HFFc6 (cell line): ENCODE measurements at regions not wholly inside any gene's neighbourhood (a gene's known extent, or its start where the extent isn't known, plus 50 kb on each side); places are given as distances from the start of the nearest gene placed in this dataset.
"Not testable (repeated sequence)": the region's sequence is repeated elsewhere in the genome, so short reads cannot be mapped to it uniquely, and the experiment has no call there.

Experiments used
- DNase-seq: peaks from one replicate; pipeline ENCODE4 v3.0.0-alpha.2; 2018
- H3K27ac Mint-ChIP-seq: 2 replicates; pipeline ENCODE4 v1.8.0; 2020; ENCODE audit warnings: mild to moderate bottlenecking, mixed read lengths
- H3K27me3 Mint-ChIP-seq: 2 replicates; pipeline ENCODE4 v1.8.0; 2021; ENCODE audit warnings: mild to moderate bottlenecking, moderate library complexity, mixed read lengths; ENCODE audit not compliant: insufficient read depth
- H3K36me3 Mint-ChIP-seq: 2 replicates; pipeline ENCODE4 v1.8.0; 2021; ENCODE audit warnings: low read depth, mixed read lengths
- H3K4me1 Mint-ChIP-seq: 2 replicates; pipeline ENCODE4 v1.8.0; 2020; ENCODE audit warnings: low read depth, mixed read lengths
- H3K4me3 Mint-ChIP-seq: 2 replicates; pipeline ENCODE4 v1.8.0; 2020; ENCODE audit warnings: mild to moderate bottlenecking, moderate library complexity, mixed read lengths
- H3K9me3 Mint-ChIP-seq: 2 replicates; pipeline ENCODE4 v1.8.0; 2020; ENCODE audit warnings: mild to moderate bottlenecking, mixed read lengths
- CTCF ChIP-seq: fragments of 200-600 bp; sonication (generic); IDR thresholded peaks from 2 replicates; pipeline ENCODE4 v1.5.0; 2021; ENCODE audit warnings: antibody characterized with exemption, mild to moderate bottlenecking

- H3K9me3 Mint-ChIP-seq, result peaks cover 38% of the 10 kb centered on the region
- no peak overlapping the region for H3K4me3 Mint-ChIP-seq
- no peaks in the 10 kb centered on the region for H3K4me1 Mint-ChIP-seq
- TF ChIP-seq CTCF, result no peak
- H3K27me3 Mint-ChIP-seq, result no peaks in the 10 kb centered on the region; the same call in 1 of the 2 replicates
- DNase-seq, result no peak
- no peaks in the 10 kb centered on the region for H3K36me3 Mint-ChIP-seq
- no peak overlapping the region for H3K27ac Mint-ChIP-seq
Observed at GRCh38 chr2:147150241-147150635, 694.6 kb upstream of the ACVR2A start.

- Mint-ChIP-seq H3K27ac (no peak overlapping the region), H3K36me3 (no peaks in the 10 kb centered on the region), H3K4me1 (no peaks in the 10 kb centered on the region), H3K4me3 (no peak overlapping the region), H3K9me3 (peaks cover 38% of the 10 kb centered on the region), H3K27me3 (no peaks in the 10 kb centered on the region; the same call in 1 of the 2 replicates)
- TF ChIP-seq CTCF, result no peak
- no peak for DNase-seq
Observed at GRCh38 chr2:147149575-147150240, 695.1 kb upstream of the ACVR2A start.

- Mint-ChIP-seq H3K4me1 (no peaks in the 10 kb centered on the region), H3K36me3 (no peaks in the 10 kb centered on the region), H3K27me3 (no peaks in the 10 kb centered on the region; the same call in 1 of the 2 replicates), H3K27ac (no peak overlapping the region), H3K4me3 (no peak overlapping the region), H3K9me3 (peaks cover 30% of the 10 kb centered on the region)
- TF ChIP-seq CTCF, result no peak
- no peak for DNase-seq
Observed at GRCh38 chr2:147147802-147148201, 697.0 kb upstream of the ACVR2A start.

- H3K4me3 Mint-ChIP-seq, result no peak overlapping the region
- peaks cover 3% of the 10 kb centered on the region; the same call in 1 of the 2 replicates for H3K27me3 Mint-ChIP-seq
- peaks cover 17% of the 10 kb centered on the region for H3K9me3 Mint-ChIP-seq
- no peaks in the 10 kb centered on the region for H3K36me3 Mint-ChIP-seq
- no peak for DNase-seq
- H3K4me1 Mint-ChIP-seq, result no peaks in the 10 kb centered on the region
- no peak for TF ChIP-seq CTCF
- no peak overlapping the region for H3K27ac Mint-ChIP-seq
Observed at GRCh38 chr2:147141930-147142329, 702.9 kb upstream of the ACVR2A start.

GRCh38 chr2:147139732-147140131 is 705.1 kb upstream of the ACVR2A start:
- not testable (repeated sequence) for H3K27ac Mint-ChIP-seq, DNase-seq, H3K4me1 Mint-ChIP-seq, H3K4me3 Mint-ChIP-seq, H3K27me3 Mint-ChIP-seq, H3K36me3 Mint-ChIP-seq
- H3K9me3 Mint-ChIP-seq, result peaks cover 19% of the 10 kb centered on the region

GRCh38 chr2:147137711-147138110 is 707.1 kb upstream of the ACVR2A start:
- H3K4me1 Mint-ChIP-seq, result no peaks in the 10 kb centered on the region
- no peaks in the 10 kb centered on the region for H3K36me3 Mint-ChIP-seq
- peaks cover 3% of the 10 kb centered on the region; the same call in 1 of the 2 replicates for H3K27me3 Mint-ChIP-seq
- TF ChIP-seq CTCF, result no peak
- no peak overlapping the region for H3K4me3 Mint-ChIP-seq
- H3K27ac Mint-ChIP-seq, result no peak overlapping the region
- H3K9me3 Mint-ChIP-seq, result peaks cover 26% of the 10 kb centered on the region
- DNase-seq, result no peak
